NCI-H2081 treated with DMSO at 0.1 percent for 48 hours (cell line): ENCODE measurements at regions not wholly inside any gene's neighbourhood (a gene's known extent, or its start where the extent isn't known, plus 50 kb on each side); places are given as distances from the start of the nearest gene placed in this dataset.

Experiments
- DNase-seq: peaks from one replicate; lab custom pipeline; 2025; lab: John Stamatoyannopoulos, UW

GRCh38 chr2:221345516-221345915, 226.6 kb downstream of the EPHA4 start:
- no peak for DNase-seq

GRCh38 chr2:221346411-221346810, 225.7 kb downstream of the EPHA4 start:
- no peak for DNase-seq

GRCh38 chr2:221347471-221347870, 224.6 kb downstream of the EPHA4 start:
- DNase-seq: no peak

- DNase-seq: no peak
Measured at GRCh38 chr2:221350616-221351015, 221.5 kb downstream of the EPHA4 start.

- no peak for DNase-seq
Measured at GRCh38 chr2:221353201-221353600, 218.9 kb downstream of the EPHA4 start.

- no peak for DNase-seq
Measured at GRCh38 chr2:221360312-221360711, 211.8 kb downstream of the EPHA4 start.

- no peak for DNase-seq
Measured at GRCh38 chr2:221360742-221361141, 211.4 kb downstream of the EPHA4 start.

GRCh38 chr2:221361633-221362032, 210.5 kb downstream of the EPHA4 start:
- DNase-seq: no peak

GRCh38 chr2:221364672-221365071, 207.4 kb downstream of the EPHA4 start:
- DNase-seq: no peak
